Gastroesophageal sphincter (tissue), 4 donors: ENCODE measurements at regions not wholly inside any gene's neighbourhood (a gene's known extent, or its start where the extent isn't known, plus 50 kb on each side); places are given as distances from the start of the nearest gene placed in this dataset.

Experiments used
- ATAC-seq: fragments of 150-250 bp; one replicate; pipeline ENCODE4 v1.9.1; 2016; ENCODE audit warnings: mild to moderate bottlenecking, moderate library complexity
- H3K27ac ChIP-seq, 4 donors: fragments of 200-600 bp; sonication (generic) in 3 of 4; 1 replicate in 3 of 4; 2 replicates in 1 of 4; pipeline ENCODE4 v1.5.1; 2016 to 2019
- H3K27me3 ChIP-seq: fragments of 200-600 bp; sonication (generic); one replicate; pipeline ENCODE4 v1.5.1; 2019
- H3K36me3 ChIP-seq, 2 donors: fragments of 200-600 bp; sonication (generic); one replicate each; pipeline ENCODE4 v1.5.1; 2019; ENCODE audit warnings: control low read depth in 1 of 2
- H3K4me1 ChIP-seq, 3 donors: fragments of 200-600 bp; sonication (generic); 1 replicate in 2 of 3; 2 replicates in 1 of 3; pipeline ENCODE4 v1.5.1; 2016 to 2019; ENCODE audit warnings: control low read depth in 2 of 3
- H3K4me3 ChIP-seq, 2 donors: fragments of 200-600 bp; sonication (generic); one replicate each; pipeline ENCODE4 v1.5.1; 2019; ENCODE audit warnings: mild to moderate bottlenecking in 1 of 2, moderate library complexity in 1 of 2
- H3K9me3 ChIP-seq, 3 donors: fragments of 200-600 bp; sonication (generic); one replicate each; pipeline ENCODE4 v1.5.1; 2017 to 2019; ENCODE audit warnings: control low read depth in 2 of 3
- EP300 ChIP-seq: sonication (generic); formaldehyde crosslinking; IDR thresholded peaks from one replicate; pipeline ENCODE4 v1.6.1; 2017; ENCODE audit warnings: antibody characterized with exemption, mild to moderate bottlenecking
- POLR2A ChIP-seq, 2 donors: fragments of 450-650 bp; IDR thresholded peaks; one replicate each; pipeline ENCODE4 v1.6.1; 2017; ENCODE audit warnings: antibody characterized with exemption in 2 of 2, mild to moderate bottlenecking in 2 of 2, moderate library complexity in 1 of 2
- POLR2AphosphoS5 ChIP-seq: sonication (generic); formaldehyde crosslinking; IDR thresholded peaks from one replicate; pipeline ENCODE4 v1.6.1; 2017; ENCODE audit warnings: antibody characterized with exemption
- WGBS, 2 donors: methylation state at CpG; one replicate each; pipeline ENCODE4 v1.1.5; 2018; ENCODE audit warnings: low coverage in 1 of 2; 5-methylcytosine and 5-hydroxymethylcytosine counted together
- TF ChIP-seq, protein P1 (sequence below), 4 experiments: fragments of 200-600 bp in 2 of 4; fragments of 450-650 bp in 2 of 4; sonication (generic) in 1 of 4; IDR thresholded peaks; one replicate each; pipeline ENCODE4 v1.5.1; 2017 to 2019; ENCODE audit warnings: antibody characterized with exemption in 4 of 4, mild to moderate bottlenecking in 2 of 4, moderate library complexity in 2 of 4

DNA sequence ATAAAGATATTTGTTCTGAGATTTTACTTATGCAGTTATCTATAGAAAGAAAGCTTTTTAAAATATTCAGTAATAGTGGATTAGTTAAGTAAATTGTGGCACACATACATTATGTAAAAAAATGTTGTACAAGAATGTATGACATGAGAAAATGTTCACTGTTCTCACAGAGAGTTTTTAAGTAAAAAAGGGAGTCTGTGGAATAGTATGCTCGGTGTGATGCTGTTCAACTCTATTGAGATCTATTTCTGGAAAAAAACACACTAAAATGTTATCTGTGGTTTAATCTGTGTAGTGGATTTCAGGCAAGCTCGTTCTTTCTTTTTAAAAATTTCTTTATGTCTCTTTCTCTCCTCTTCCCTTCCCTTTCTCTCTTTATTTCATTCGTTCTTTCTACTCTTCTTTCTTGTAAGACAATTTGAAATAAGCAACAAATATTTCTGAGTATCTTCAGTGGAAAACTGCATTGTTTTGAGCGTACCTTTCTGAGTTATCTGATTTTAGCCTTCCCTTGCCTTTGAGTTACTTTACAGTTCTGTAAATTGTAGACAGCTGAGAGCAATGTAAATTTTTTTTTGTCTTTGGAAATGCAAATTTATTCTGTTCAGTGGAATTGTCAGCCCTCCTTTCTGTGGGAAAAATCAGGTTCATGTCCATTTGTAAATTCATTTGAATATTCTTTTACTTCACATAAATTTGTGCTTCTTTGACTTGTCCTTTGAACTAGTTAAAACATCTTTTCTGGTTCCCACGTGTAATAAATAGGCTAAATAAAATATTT is 229.0 kb upstream of the NOX3 start:
- Histone ChIP-seq H3K9me3 (no peaks in the 10 kb centered on the region), H3K27ac (no peak overlapping the region), H3K4me3 (no peak overlapping the region), H3K36me3 (no peaks in the 10 kb centered on the region), H3K4me1 (no peaks in the 10 kb centered on the region), H3K27me3 (no peaks in the 10 kb centered on the region)
- TF ChIP-seq POLR2A (IDR thresholded peaks at IDR 0.05) (no peak), POLR2AphosphoS5 (no peak), EP300 (no peak)
- TF ChIP-seq, protein P1, sequence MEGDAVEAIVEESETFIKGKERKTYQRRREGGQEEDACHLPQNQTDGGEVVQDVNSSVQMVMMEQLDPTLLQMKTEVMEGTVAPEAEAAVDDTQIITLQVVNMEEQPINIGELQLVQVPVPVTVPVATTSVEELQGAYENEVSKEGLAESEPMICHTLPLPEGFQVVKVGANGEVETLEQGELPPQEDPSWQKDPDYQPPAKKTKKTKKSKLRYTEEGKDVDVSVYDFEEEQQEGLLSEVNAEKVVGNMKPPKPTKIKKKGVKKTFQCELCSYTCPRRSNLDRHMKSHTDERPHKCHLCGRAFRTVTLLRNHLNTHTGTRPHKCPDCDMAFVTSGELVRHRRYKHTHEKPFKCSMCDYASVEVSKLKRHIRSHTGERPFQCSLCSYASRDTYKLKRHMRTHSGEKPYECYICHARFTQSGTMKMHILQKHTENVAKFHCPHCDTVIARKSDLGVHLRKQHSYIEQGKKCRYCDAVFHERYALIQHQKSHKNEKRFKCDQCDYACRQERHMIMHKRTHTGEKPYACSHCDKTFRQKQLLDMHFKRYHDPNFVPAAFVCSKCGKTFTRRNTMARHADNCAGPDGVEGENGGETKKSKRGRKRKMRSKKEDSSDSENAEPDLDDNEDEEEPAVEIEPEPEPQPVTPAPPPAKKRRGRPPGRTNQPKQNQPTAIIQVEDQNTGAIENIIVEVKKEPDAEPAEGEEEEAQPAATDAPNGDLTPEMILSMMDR (IDR thresholded peaks at IDR 0.05), result no peak
- 68 to 79% methylated on average over 5 of the region's 5 CpGs for WGBS, 2 donors
- ATAC-seq, result no peak

DNA sequence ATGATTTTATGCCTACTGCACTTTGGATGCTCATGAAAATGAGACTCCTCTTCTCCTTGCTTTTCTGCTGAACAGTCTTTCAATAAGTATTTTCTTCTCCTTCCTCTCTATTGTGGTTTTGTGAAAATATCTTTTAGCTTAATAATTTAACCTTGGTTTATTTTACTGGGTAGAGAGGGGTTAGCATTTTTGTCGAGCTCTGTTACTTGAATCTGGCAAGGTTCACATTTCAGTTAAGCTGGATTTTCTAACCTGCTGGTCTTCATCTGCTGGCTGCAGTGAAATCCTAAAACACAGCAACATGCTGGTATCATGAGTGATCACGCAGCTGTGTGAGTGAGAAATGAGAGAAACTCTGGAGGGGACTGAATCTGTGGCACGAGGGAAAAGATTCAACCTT is 222.7 kb upstream of the NOX3 start:
- TF ChIP-seq POLR2A (IDR thresholded peaks at IDR 0.05), result no peak
- no peak for TF ChIP-seq POLR2AphosphoS5
- no peak for TF ChIP-seq EP300
- TF ChIP-seq, protein P1 (IDR thresholded peaks at IDR 0.05), result no peak
- H3K27ac ChIP-seq, result no peak overlapping the region
- no peaks in the 10 kb centered on the region for H3K36me3 ChIP-seq
- no peaks in the 10 kb centered on the region for H3K4me1 ChIP-seq
- WGBS, 2 donors, result 14 to 30% methylated on average over 1 to 3 of the region's 3 CpGs
- no peak overlapping the region for H3K4me3 ChIP-seq
- no peaks in the 10 kb centered on the region for H3K9me3 ChIP-seq
- no peak for ATAC-seq
- H3K27me3 ChIP-seq, result no peaks in the 10 kb centered on the region

DNA sequence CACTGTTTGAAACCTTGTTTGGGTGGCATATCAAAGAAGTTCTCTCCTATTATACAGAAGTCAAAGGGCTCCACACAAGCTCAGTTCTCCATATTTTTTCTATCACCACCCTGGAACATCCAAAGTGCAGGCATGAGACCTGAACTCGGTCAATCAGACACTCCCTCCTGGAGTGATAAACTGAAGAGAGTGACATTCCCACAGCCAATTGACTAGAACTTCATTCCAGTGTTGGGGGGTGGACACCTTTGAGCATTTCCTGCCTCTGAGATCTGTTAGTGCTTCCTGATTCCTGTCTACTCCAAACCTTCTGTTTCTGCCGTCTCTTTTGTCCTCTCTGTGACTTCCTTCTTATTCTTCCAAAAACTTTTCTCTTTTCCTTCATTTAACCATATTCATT is 220.7 kb upstream of the NOX3 start:
- Histone ChIP-seq H3K36me3 (no peaks in the 10 kb centered on the region), H3K9me3 (no peaks in the 10 kb centered on the region), H3K4me3 (no peak overlapping the region), H3K4me1 (no peaks in the 10 kb centered on the region), H3K27ac (no peak overlapping the region), H3K27me3 (no peaks in the 10 kb centered on the region)
- ATAC-seq, result no peak
- TF ChIP-seq POLR2A (IDR thresholded peaks at IDR 0.05), result no peak
- TF ChIP-seq, protein P1 (IDR thresholded peaks at IDR 0.05), result no peak
- no peak for TF ChIP-seq POLR2AphosphoS5
- WGBS, 2 donors, result 40 to 67% methylated on average over 1 to 2 of the region's 2 CpGs

DNA sequence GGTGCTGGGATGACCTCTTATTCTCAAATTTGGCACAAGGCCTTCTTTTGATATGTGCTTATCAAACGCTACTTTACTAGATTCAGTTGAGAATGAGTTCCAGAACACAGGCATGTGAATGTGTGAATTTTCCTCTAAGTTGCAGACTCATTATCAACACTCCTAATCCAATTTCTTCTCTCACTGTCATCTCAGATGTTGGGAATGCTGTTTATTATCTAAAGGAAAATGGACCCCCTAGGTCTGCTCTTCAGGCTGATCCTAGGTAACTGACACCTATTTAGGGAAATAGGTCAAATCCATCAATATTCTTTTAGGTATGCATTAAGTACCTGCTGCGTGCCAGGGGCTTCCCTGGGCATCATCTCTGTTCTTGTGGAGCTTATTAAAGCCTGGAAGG is 215.0 kb upstream of the NOX3 start:
- TF ChIP-seq POLR2AphosphoS5, result no peak
- TF ChIP-seq EP300, result no peak
- whole genome bisulfite sequencing, 2 donors, result 90% methylated on average over 2 of the region's 2 CpGs; no CpG with 5 or more reads in 1 of the 2 donors
- ATAC-seq, result no peak

DNA sequence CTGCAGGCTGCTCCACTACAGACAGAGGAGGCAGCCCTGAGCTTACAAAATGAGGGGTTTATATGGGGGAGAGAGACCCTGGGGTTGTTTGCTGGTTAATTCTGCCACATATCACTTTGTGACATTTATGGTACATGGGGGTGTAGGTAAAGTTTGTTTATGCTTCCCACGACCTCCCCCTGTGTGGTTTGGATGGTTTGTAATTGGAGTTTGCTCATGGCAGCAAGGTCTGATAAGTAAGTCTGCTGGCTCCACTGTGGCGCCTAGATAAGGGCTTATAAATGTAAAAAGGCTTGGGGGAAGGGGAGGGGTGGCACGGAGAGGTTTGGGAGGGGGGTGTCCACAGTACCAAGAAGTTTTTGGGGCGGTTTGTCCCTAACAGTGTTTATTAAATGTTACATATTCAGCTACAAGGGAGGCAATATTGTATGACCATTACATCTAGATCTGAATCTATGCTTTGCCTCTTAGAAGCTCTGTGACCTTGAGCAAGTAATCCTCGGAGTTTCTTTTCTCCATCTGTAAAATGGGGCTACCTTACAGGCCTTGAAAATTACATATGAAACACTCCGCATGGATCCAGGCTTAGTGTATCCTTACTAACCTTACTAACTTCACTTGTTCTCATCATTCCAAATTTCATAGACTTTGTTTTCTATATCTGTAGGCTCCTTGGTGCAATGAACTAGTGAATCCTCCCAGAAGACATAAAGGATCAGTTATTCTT is 204.8 kb upstream of the NOX3 start:
- ATAC-seq, result no peak
- Histone ChIP-seq H3K9me3 (peaks cover 0 to 2% (median 0%) of the 10 kb centered on the region in 3 donors), H3K27me3 (no peaks in the 10 kb centered on the region), H3K4me1 (no peaks in the 10 kb centered on the region), H3K4me3 (no peak overlapping the region), H3K36me3 (no peaks in the 10 kb centered on the region), H3K27ac (no peak overlapping the region)
- 43 to 74% methylated on average over 4 to 6 of the region's 6 CpGs for WGBS, 2 donors
- TF ChIP-seq POLR2AphosphoS5, result no peak
- TF ChIP-seq EP300, result no peak
- TF ChIP-seq POLR2A (IDR thresholded peaks at IDR 0.05), result no peak
- TF ChIP-seq, protein P1 (IDR thresholded peaks at IDR 0.05), result no peak

More for the DNA sequence above, 215.0 kb upstream of the NOX3 start:
- H3K4me1 ChIP-seq, result no peaks in the 10 kb centered on the region
- no peak overlapping the region for H3K27ac ChIP-seq
- no peak overlapping the region for H3K4me3 ChIP-seq
- peaks cover 6% of the 10 kb centered on the region for H3K27me3 ChIP-seq
- no peaks in the 10 kb centered on the region for H3K36me3 ChIP-seq
- no peaks in the 10 kb centered on the region for H3K9me3 ChIP-seq
